Muscle layer of colon (tissue), 2 donors: ENCODE measurements at regions not wholly inside any gene's neighbourhood (a gene's known extent, or its start where the extent isn't known, plus 50 kb on each side); places are given as distances from the start of the nearest gene placed in this dataset.

ENCODE experiments used
- H3K27ac ChIP-seq: one replicate; pipeline ENCODE4 v1.7.0; 2013; ENCODE audit warnings: low read depth, mild to moderate bottlenecking, low read length, moderate library complexity
- H3K27me3 ChIP-seq, 2 donors: one replicate each; pipeline ENCODE4 v1.7.0; 2013; ENCODE audit warnings: low read length in 2 of 2, mild to moderate bottlenecking in 2 of 2; ENCODE audit not compliant: insufficient read depth in 2 of 2, control insufficient read depth in 1 of 2
- H3K36me3 ChIP-seq: one replicate; pipeline ENCODE4 v1.7.0; 2013; ENCODE audit warnings: mild to moderate bottlenecking, low read length; ENCODE audit not compliant: insufficient read depth
- H3K4me1 ChIP-seq: one replicate; pipeline ENCODE4 v1.7.0; 2013; ENCODE audit warnings: mild to moderate bottlenecking, low read length; ENCODE audit not compliant: insufficient read depth
- H3K4me3 ChIP-seq, 2 donors: one replicate each; pipeline ENCODE4 v1.7.0; 2013; ENCODE audit warnings: low read length in 2 of 2, low read depth in 1 of 2, mild to moderate bottlenecking in 1 of 2, moderate library complexity in 1 of 2
- H3K9ac ChIP-seq: one replicate; pipeline ENCODE4 v1.7.0; 2013; ENCODE audit warnings: low read length
- H3K9me3 ChIP-seq: one replicate; pipeline ENCODE4 v1.7.0; 2013; ENCODE audit warnings: mild to moderate bottlenecking, low read length
- donor health status: abdominal sarcoma.
- donor health status: Adenocarcinoma of cecum.

GRCh38 chr7:36014961-36015360 is 138.1 kb upstream of the EEPD1 start:
- Histone ChIP-seq H3K27ac (no peak overlapping the region), H3K4me1 (no peaks in the 10 kb centered on the region), H3K4me3 (no peak overlapping the region), H3K9ac (no peak overlapping the region), H3K36me3 (no peaks in the 10 kb centered on the region), H3K27me3 (no peaks in the 10 kb centered on the region), H3K9me3 (no peaks in the 10 kb centered on the region)

- Histone ChIP-seq H3K4me1 (no peaks in the 10 kb centered on the region), H3K27ac (no peak overlapping the region), H3K9ac (no peak overlapping the region), H3K9me3 (no peaks in the 10 kb centered on the region), H3K4me3 (no peak overlapping the region), H3K27me3 (no peaks in the 10 kb centered on the region), H3K36me3 (no peaks in the 10 kb centered on the region)
These were observed 137.3 kb upstream of the EEPD1 start for GRCh38 chr7:36015733-36016132.

- Histone ChIP-seq H3K27me3 (no peaks in the 10 kb centered on the region), H3K4me3 (no peak overlapping the region), H3K27ac (no peak overlapping the region), H3K9ac (no peak overlapping the region), H3K9me3 (no peaks in the 10 kb centered on the region), H3K4me1 (no peaks in the 10 kb centered on the region), H3K36me3 (no peaks in the 10 kb centered on the region)
These were observed 136.4 kb upstream of the EEPD1 start for GRCh38 chr7:36016648-36017047.

- no peaks in the 10 kb centered on the region for H3K4me1 ChIP-seq
- no peak overlapping the region for H3K9ac ChIP-seq
- H3K36me3 ChIP-seq = no peaks in the 10 kb centered on the region
These were observed 135.9 kb upstream of the EEPD1 start for GRCh38 chr7:36017111-36017510.

GRCh38 chr7:36018816-36019484 is 134.1 kb upstream of the EEPD1 start:
- no peak overlapping the region for H3K27ac ChIP-seq
- no peaks in the 10 kb centered on the region for H3K9me3 ChIP-seq
- H3K4me1 ChIP-seq = no peaks in the 10 kb centered on the region
- no peaks in the 10 kb centered on the region for H3K36me3 ChIP-seq
- no peak overlapping the region for H3K4me3 ChIP-seq
- no peaks in the 10 kb centered on the region for H3K27me3 ChIP-seq
- H3K9ac ChIP-seq = no peak overlapping the region

More at GRCh38 chr7:36017111-36017510, 135.9 kb upstream of the EEPD1 start:
- Histone ChIP-seq H3K27ac (no peak overlapping the region), H3K27me3 (no peaks in the 10 kb centered on the region), H3K9me3 (no peaks in the 10 kb centered on the region), H3K4me3 (no peak overlapping the region)

GRCh38 chr7:36019538-36019937 is 133.5 kb upstream of the EEPD1 start:
- Histone ChIP-seq H3K9ac (no peak overlapping the region), H3K4me3 (no peak overlapping the region), H3K27ac (no peak overlapping the region), H3K27me3 (no peaks in the 10 kb centered on the region), H3K36me3 (no peaks in the 10 kb centered on the region), H3K4me1 (no peaks in the 10 kb centered on the region), H3K9me3 (no peaks in the 10 kb centered on the region)

GRCh38 chr7:36019980-36020379 is 133.1 kb upstream of the EEPD1 start:
- H3K27me3 ChIP-seq = no peaks in the 10 kb centered on the region
- no peaks in the 10 kb centered on the region for H3K4me1 ChIP-seq
- no peaks in the 10 kb centered on the region for H3K36me3 ChIP-seq
- H3K9ac ChIP-seq = no peak overlapping the region
- no peaks in the 10 kb centered on the region for H3K9me3 ChIP-seq
- H3K27ac ChIP-seq = no peak overlapping the region
- H3K4me3 ChIP-seq = no peak overlapping the region

GRCh38 chr7:36021367-36021766 is 131.7 kb upstream of the EEPD1 start:
- Histone ChIP-seq H3K27ac (no peak overlapping the region), H3K9ac (no peak overlapping the region), H3K27me3 (no peaks in the 10 kb centered on the region), H3K9me3 (no peaks in the 10 kb centered on the region), H3K36me3 (no peaks in the 10 kb centered on the region), H3K4me3 (no peak overlapping the region), H3K4me1 (no peaks in the 10 kb centered on the region)

GRCh38 chr7:36021917-36022550 is 131.0 kb upstream of the EEPD1 start:
- Histone ChIP-seq H3K4me1 (no peaks in the 10 kb centered on the region), H3K27ac (no peak overlapping the region), H3K36me3 (no peaks in the 10 kb centered on the region), H3K9ac (no peak overlapping the region), H3K4me3 (no peak overlapping the region), H3K27me3 (no peaks in the 10 kb centered on the region), H3K9me3 (no peaks in the 10 kb centered on the region)

GRCh38 chr7:36023033-36023560 is 130.0 kb upstream of the EEPD1 start:
- no peaks in the 10 kb centered on the region for H3K36me3 ChIP-seq
- H3K9ac ChIP-seq = no peak overlapping the region
- H3K9me3 ChIP-seq = no peaks in the 10 kb centered on the region
- no peak overlapping the region for H3K27ac ChIP-seq
- H3K27me3 ChIP-seq = no peaks in the 10 kb centered on the region
- H3K4me3 ChIP-seq = no peak overlapping the region
- no peaks in the 10 kb centered on the region for H3K4me1 ChIP-seq

GRCh38 chr7:36025190-36025589 is 127.9 kb upstream of the EEPD1 start:
- no peaks in the 10 kb centered on the region for H3K27me3 ChIP-seq
- H3K9me3 ChIP-seq = no peaks in the 10 kb centered on the region
- no peaks in the 10 kb centered on the region for H3K4me1 ChIP-seq
- H3K4me3 ChIP-seq = no peak overlapping the region
- H3K36me3 ChIP-seq = no peaks in the 10 kb centered on the region
- no peak overlapping the region for H3K27ac ChIP-seq
- no peak overlapping the region for H3K9ac ChIP-seq

- no peaks in the 10 kb centered on the region for H3K9me3 ChIP-seq
- H3K4me3 ChIP-seq = no peak overlapping the region
- H3K27me3 ChIP-seq = no peaks in the 10 kb centered on the region
- H3K36me3 ChIP-seq = no peaks in the 10 kb centered on the region
- no peaks in the 10 kb centered on the region for H3K4me1 ChIP-seq
- no peak overlapping the region for H3K9ac ChIP-seq
- H3K27ac ChIP-seq = no peak overlapping the region
These were observed 123.7 kb upstream of the EEPD1 start for GRCh38 chr7:36029311-36029710.
